Activated CD8-positive, alpha-beta memory T cell treated with anti-CD3 and anti-CD28 coated beads for 24 hours (primary cell): ENCODE measurements at regions not wholly inside any gene's neighbourhood (a gene's known extent, or its start where the extent isn't known, plus 50 kb on each side); places are given as distances from the start of the nearest gene placed in this dataset.

Experiments
- DNase-seq: peaks from one replicate; pipeline ENCODE4 v3.0.0-alpha.2; 2020

DNA sequence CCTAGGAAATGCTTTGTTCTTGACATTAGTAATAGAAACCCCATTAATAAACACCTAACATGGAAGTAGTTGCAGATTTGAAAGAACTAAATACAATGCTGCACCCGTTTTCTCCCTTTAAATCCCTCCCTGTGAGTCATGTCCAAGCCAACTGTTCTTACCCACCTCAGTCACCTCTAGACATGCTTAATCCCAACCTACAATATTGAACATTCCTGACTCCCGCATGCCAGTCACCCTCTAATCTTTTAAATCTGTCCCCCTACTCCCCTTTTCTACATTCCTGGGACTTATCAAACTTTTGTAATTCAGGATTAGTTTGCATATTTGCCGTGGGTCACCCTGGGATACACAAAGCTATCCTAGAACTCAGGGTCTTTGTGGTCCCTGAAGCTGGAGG lies 374.6 kb downstream of the IRS1 start:
- no peak for DNase-seq

DNA sequence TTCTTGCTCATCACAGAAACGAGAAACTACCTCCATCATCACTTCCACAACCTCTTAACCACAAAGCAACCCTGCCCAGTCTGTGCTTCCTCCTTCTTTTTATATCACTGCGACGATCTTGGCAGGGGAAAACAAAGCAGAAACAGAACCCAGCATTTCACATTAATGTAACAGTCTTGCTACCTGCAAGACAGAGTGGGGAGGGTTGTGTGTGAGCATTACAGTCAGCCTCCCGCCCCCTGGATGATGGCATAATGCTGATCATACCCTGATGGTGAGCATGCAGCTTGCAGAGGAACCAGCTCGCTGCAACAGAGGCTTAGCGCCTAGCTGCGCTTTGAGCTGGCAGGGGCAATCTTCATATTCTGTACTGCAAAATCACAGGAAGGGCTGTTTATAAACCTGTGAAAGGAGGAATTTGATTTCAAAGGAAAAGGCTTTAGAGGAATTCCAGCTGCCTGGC lies 376.1 kb downstream of the IRS1 start:
- peak; percentile 69 for DNase-seq

DNA sequence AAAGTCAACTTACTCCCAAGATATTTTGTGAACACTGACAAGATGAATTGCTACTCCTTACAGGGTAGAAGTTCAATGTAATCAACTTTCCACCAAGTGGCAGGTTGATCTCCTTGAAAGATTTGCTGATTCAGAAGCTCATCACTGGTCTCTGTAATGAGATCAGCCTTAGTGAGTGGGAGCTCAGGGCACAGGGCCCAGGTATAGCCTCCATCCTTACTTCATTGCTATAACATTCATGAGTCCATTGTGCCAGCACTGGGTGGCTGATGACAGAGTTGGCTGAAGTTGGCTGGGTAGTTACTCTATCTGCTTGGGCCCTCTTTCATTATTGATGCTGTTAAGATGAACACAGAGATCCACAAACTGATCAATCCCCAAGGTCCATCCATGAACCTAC lies 379.0 kb downstream of the IRS1 start:
- no peak for DNase-seq

DNA sequence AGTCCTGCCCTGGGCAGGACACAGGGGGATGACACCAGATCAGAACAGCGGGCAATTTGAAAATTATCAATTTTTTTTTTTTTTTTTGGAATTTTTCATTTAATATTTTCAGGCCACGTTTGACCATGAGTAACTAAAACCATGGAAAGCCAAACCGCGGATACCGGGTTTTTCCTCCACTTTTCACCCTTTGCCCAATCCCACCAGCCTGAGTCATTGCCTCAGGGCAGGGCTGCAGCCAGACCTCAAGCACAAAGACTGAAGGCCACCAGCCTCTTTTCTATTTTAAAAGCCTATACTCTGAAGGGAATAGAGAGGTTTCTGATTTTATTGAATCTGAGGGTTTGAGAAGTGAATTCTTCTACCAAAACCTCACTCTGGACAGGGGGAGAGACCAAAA lies 381.1 kb downstream of the IRS1 start:
- no peak for DNase-seq

DNA sequence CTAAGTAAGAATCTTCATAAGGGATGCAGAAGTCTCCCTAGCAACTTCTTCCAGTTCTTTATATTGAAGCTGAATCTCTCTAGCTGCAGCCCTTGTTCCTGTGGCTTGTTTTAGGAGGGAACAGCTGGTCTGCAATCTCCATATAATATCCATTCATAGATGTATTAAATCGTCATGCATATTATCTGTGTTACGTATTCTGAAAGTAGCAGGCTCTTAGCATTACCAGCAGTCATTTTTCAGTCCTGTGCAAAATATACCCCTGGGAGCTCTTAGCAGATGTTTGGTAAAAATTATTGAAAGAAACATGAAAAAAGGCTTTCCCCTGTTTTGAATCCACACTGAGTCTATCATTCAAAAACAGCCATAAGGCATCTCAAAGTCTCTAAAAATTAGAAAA lies 385.3 kb downstream of the IRS1 start:
- DNase-seq: no peak

DNA sequence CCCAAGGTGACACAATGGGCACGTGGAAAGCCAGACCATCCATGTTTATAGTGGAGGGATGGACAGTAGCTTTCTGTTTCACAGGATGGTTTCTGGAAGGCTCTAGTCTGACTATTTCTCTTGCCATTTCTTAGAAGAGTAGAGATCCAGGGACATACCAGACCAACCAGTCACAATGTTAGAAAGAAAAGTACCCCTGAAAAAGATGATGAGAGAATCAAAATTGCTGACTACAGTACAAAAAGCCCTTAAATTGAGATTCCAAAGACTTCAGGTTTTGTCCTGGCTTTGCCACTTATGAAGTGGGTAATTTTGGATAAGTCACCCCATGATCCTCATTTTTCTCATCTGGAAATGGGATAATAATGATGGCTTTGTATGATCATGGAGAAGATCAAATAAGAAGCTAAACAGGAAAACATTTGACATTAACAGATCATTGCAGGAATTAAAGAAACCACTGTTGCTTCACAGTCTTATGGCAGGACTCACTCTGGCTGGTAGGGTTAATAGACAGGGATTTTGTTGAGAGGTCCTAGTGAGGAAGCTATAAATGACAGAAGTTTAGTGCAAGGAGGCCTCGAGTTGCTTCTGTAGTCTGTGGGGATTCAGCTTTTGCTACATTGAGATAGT lies 386.0 kb downstream of the IRS1 start:
- no peak for DNase-seq

DNA sequence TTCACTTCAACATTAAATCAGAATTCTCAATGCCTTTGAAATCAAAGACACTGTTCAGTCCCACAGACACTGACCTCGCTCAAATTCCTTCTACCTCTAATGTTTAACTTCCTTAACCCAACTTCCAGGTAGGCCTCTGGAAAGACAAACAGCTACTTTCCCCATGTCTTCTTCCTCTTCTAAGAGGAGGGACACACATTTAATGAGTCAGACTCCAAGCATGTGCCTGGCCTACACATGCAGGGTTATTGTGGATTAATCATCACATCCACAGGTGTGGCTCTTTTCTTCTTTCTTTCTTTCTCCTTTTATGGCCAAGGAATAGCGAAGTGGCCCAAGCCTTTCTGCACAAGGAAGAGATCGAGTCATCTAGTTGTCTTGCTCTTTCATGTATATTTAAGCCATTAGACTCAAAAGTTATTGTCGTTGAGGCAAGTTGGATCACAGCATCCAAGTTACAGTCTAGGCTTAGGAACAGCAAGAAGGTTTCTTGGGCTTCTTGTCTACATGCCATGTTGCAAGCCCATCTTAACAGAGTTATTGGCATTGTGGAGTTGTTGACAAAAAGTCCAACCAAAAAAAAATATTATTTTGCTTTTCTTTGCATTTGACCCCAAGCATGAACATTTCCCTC lies 387.8 kb downstream of the IRS1 start:
- DNase-seq: no peak

DNA sequence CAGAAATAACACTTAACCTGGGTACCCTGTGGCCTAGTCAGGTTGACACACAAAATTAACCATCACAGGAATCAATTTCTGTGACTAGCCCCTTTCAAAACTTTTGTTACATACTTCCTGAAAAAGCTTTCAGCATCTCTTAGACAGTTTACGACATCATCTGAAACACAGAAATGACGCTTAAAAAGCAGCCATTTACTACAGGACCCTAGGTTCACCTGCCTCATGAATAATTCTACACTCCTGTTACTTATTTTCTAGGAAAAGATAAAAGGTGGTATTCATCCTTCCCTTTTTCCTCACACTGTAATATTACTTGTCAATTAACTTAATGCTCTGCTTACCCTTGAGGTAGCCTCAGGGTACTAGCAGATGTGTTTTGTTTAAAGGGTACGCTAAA lies 388.4 kb downstream of the IRS1 start:
- no peak for DNase-seq

DNA sequence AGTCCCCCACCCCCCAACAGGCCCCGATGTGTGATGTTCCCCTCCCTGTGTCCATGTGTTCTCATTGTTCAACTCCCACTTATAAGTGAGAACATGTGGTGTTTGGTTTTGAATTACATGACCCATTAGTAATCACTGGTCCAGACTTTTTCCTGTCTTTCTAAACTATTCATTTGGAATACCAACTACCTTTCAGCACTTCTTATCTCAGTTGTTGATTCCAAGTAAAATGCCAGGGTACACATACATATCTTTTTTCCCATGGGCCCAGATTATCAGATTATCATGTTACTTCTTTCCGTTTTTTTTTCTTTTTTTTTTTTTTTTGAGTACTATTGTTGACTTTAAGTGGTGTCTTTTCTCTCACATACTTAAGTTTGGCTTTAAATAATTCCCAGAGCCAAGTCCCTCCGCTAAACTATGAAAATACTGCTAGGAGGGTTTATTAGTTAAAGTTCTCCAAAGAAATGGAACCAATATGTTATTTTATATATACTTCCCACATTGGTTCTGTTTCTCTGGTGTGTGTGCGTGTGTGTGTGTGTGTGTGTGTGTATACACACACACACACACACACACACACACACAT lies 389.3 kb downstream of the IRS1 start:
- no peak for DNase-seq

DNA sequence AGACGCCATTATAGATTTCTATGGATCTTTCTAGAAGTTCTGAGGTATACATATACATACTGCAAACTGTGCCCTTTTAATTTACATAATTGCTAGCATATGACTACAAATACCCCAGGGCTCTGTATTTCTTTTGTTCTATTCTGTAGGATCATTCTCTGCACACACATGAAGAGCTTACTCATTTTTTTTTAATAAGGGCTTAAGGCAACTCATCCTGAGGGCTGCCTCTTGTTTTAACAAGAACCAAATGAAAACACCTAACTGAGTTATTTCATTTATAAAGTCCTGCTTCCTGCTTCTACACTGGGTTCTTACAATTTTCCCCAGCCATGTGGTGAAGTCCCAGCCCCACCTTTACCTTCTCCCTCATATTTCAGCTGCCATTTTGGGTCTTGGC lies 390.5 kb downstream of the IRS1 start:
- no peak for DNase-seq

DNA sequence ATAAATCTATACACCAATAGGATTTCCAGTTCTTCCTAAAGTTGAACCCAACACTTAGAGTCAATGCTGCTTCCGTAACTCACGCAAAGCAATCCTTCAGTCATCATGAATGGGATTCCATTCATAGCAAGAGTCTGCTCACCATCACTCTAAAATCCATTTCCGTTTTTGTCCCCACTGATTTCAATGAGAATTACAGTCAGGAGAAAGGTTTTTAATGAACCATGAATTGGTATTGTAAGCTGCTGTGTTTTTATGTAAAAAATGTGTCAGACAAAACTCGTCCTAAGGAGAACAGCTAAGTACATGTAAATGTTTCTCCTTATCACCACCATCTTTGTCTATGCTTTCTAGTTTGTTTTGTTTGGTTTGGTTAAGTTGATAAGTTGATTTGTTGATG lies 391.5 kb downstream of the IRS1 start:
- no peak for DNase-seq

DNA sequence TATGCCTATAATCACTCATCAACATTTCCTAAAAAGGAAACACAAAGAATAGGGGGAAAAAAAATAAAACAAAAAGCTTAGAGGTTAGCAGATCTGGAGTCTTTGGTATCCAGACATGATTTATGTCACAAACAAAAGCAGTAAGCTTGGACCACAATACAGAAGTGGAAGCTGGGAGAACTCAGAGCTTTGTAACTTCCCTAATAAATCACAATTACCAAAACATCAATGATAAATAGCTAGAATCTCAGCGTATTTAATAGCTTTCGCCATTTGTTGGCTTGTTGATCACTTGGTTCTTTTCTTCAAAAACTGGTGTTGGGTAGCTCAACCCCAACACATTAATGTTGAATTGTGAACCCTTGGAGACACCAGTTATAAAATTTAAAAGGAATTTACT lies 392.5 kb downstream of the IRS1 start:
- DNase-seq: no peak

DNA sequence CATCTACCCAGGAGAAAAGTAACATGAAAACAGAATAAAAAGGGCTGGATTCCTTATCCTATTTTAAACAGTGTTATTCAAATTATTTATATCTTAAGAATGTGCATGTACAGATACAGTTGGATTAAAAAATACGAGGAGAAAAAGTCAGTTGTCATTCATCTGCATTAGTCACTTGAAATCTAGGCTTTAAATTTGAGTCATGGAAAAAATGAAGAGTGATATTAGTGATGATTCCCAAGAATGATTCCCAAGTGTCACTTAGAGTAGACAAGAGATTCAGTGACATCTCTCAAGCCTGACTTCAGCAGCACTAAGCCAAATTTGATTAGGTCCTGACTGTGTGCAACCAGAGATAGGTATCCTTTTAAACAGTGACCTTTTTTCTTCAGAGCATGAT lies 394.2 kb downstream of the IRS1 start:
- no peak for DNase-seq

DNA sequence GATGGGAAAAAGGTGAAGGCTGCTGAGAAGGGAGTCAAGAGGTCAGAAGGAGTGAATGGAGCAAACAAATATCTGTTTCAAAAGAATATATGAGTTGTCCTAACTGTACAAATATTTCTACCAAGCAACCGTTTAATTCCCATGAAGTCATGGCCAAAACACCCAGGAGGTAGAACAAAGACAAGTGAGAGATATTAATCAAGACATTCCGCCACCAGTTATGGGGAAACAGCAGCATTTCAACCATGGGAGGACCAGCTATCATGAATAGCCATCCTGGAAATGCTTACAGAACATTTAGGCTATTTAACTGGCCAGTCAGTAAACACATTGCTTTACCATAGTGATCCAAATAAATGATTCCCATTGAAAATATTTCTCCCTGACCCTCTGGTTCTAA lies 396.3 kb downstream of the IRS1 start:
- no peak for DNase-seq

DNA sequence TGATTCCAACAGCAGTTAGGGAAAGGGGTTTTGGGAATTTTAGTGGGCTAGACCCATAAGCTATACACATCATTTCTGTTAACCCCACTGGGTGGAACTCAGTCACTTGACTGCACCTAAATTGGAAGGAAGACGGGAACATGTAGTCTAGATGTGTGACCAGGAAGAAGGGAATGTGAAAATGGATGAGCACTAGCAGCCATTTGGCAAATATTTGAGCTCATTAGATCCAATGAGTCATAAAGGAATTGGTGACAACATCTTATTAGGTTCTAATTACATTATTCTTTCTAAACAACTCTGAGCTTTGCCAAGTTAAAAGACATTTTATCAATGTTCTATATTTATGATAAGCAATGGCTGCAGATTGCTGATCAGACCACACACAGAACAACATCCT lies 400.6 kb downstream of the IRS1 start:
- DNase-seq: no peak

DNA sequence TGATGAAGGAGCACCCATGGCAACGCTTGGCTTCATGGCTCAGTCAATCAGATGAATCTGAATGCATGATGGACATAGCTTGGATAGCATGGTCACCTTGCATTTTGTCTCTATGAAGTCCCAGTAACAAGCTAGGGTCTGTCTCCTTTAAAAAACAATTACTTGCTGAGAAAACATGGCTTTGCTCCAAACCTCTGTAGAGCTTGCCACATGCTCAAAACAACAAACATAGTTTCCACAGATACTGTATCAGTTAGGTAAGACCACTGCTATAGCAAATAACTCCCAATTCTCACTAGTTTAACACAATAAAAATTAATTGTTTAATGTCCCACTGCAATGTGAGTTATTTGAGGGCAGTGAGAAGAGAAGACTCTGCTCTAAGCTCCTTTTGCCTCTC lies 401.0 kb downstream of the IRS1 start:
- no peak for DNase-seq

DNA sequence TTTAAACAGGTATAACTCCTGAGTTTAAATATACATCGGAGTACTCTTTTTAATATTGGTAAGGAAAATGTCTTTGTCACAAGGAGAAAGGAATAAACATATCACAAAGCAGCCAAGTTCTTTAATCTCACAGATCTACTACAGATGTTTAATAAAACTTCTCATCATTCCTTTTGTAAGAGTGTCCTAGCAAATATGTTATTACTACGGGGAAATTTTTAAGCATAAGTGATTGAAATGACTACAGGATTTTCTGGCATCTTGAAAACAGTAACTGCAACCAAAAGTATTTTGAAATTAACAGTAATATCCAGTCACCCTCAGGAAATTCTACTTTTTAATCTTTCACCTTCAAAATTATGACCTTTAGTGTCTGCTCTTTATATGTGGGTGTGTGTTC lies 403.1 kb downstream of the IRS1 start:
- no peak for DNase-seq

DNA sequence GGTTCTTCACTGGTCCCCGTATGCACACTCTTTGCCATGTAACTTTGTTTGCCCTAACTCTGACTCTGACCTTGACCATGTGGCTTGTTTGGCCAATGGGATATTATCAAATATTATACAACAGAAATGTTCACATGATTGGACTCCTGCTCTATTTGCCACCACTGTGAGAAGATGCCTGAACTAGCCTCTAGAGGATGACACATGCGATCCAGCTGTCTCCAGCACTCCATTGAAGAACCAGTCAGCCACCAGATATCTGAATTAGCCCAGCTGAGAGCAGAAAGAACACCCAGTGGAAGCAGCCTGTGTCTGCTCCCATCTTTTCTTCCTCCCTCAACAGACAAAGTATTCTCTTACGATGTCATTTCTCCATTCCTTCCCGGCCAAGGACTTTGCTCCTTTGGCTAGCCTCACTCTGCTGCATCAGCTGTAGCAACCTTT lies 412.1 kb downstream of the IRS1 start:
- DNase-seq: no peak

DNA sequence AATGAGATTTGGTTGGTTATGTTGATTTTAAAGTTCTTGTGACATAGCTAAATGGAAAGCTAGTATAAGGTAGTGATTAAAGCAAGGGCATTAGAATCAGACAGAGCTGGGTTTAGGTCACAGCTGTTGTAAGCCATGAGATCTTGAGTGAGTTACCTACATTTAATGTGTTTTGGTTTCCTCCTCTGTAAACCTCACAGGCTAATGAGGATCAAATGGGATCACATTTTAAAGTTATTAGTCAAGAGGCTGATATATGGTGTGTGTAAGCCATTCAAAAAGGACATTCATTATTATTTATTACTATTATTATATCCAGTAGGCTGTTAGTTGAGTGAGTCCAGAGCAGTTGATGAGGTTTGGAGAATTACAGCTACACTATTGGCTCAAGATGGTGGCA lies 416.2 kb downstream of the IRS1 start:
- no peak for DNase-seq

DNA sequence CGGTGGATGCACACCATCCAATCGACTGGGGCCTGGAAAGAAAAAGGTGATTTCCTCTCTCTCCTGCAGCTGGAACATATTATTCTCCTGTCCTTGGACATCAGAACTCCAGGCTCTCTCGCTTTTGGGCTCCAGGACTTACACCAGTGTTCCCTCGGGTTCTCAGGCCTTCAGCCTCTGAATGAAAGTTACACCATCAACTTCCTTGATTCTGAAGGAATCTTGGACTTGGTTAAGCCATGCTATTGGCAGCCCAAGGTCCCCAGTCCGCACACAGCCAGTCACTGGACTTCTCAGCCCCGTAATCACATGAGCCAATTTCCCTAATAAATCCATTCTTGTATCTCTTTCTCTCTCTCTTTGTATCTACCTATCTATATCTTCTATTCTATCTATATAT lies 418.9 kb downstream of the IRS1 start:
- no peak for DNase-seq

DNA sequence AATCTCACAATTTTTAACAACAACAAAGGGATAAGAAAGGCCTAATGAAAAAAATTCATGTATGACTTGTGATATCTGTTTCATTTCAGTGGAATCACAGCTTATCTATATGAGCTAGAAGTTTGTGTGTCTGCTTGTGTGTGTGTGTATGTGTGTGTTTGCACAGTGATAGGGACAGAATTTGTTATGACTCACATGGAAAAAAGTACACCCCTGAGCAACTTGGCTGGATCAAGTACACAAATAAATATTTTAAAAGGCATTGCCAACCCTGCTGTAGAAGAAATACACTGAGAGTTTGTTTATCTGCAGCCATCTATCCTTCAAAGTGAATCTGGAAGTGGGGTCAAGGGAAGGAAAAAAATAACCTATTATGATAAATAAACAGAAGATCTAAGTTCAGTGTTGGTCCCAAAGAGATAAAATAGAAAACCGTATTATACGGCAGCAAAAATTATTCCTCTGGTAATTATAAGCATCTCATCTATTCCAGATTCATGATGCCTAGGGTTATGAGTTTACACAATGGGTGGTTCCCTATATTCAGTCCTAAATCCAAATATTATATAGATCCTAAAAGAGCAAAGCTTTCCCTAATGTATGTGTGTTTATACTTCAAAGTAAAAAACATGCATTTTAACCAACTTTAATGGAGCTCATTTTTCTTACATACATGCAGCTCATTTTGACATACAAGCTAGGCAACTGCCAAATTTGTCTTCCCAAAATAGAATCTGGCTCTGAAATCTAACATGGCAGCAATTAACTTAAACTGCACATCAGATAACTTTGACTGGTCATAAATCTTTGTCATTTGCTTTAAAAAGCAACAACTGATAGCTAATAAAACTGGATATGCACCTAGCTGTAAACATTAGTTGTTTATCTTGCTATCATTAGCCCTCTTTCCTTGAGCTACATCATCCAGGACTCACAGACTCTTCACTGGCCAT lies 420.6 kb downstream of the IRS1 start:
- no peak for DNase-seq

DNA sequence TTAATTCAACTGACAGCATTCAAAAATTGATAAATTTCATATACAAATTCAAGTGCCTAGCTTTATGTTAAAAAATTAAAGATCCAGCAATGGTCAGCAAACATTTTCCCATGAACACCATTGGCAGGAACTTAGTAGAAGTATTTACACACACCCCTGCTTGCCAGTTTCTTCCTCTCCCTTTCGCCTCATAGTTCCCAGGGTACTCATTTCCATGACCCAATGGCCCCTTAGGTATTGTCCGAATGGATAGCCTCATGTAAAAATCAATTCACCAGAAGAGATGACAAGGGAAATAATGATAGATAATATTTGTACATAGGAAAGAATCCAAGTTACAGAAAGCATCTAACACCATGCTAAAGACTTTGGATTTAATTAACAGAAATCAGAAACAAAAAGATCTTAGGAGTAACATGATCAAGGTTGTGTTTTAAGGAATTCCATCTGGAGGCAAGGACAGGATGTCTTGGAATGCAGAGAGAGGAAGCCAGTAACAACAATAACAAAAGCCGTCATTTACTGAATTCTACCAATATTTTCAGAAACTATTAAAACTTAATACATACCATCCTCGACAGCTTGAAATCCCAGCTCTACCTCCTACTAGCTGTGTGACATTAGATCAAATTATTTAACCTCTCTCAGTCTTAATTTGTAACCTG lies 423.0 kb downstream of the IRS1 start:
- no peak for DNase-seq

DNA sequence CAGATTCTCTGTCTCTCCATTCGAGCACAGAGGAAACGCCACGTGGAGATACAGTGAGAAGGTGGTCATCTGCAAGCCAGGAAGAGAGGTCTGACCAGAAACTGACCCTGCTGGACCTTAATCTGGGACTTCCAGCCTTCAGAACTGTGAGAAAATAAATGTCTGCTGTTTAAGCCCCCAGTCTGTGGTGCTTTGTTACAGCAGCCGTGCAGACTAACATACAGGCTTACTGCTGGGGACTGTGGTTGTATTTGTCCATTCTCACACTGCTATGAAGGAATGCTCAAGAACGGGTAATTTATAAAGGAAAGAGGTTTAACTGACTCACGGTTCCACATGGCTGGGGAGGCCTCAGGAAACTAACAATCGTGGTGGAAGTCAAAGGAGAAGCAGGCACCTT lies 432.7 kb downstream of the IRS1 start:
- no peak for DNase-seq
